HG03175 (cell line): ENCODE measurements at regions not wholly inside any gene's neighbourhood (a gene's known extent, or its start where the extent isn't known, plus 50 kb on each side); places are given as distances from the start of the nearest gene placed in this dataset.

Source experiments
- ATAC-seq: cut with Tn5 transposase; IDR thresholded peaks from one replicate; pipeline ENCODE4 v1.9.1; 2021; ENCODE audit warnings: mild to moderate bottlenecking, moderate library complexity; ENCODE audit not compliant: unreplicated experiment

DNA sequence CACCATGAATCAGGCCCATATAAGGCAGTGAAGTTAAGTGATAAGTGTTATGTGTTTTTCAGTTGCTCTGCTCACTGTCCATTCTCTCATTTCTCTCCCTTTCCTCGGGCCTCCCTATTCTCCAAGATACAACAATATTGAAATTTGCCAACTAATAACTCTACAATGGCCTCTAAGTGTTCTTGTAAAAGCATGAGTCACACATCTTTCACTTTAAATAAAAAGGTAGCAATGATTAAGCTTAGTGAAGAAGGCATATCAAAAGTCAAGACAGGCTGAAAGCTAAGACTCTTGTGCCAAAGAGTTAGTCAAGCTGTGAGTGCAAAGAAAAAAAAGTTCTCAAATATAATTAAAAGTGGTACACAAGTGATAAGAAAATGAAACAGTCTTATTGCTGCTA is 675.4 kb downstream of the OTOL1 start:
- ATAC-seq = no peak

DNA sequence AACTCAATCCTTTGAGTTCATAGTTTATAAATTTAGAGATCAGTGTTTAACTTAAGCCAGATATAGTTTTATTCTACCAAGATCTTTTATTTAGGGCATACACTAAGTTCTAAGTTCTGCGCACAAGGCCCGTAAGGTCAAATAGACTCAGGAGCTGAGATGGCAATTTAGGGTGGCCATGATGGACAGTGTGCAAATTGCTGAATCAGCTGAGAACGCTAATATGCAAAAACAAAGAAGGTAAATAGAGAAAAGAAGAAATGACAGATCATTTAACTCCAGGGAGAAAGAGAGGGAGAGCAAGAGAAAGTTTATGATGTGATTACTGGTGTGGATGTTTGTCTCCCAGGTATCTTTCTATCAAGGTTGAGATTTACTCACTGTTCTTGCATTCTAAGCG is 678.5 kb downstream of the OTOL1 start:
- ATAC-seq = no peak

DNA sequence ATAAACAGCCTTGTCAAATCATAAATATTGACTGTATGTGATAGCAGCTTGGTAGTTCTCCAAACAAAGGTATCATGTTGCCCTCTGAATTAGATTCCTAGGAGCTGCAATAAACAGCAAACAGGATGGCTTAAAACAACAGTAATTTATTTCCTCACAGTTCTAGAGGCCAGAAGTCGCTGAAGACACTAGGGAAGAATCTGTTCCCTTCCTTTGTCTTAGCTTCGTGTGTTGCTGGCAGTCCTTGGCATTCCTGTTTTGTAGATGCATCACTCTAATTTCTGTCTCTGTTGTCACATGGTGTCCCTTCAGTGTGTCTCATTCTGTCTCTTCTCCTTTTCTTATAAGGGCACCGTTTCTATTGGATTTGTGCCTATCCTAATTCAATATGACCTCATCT is 679.3 kb downstream of the OTOL1 start:
- ATAC-seq = no peak

DNA sequence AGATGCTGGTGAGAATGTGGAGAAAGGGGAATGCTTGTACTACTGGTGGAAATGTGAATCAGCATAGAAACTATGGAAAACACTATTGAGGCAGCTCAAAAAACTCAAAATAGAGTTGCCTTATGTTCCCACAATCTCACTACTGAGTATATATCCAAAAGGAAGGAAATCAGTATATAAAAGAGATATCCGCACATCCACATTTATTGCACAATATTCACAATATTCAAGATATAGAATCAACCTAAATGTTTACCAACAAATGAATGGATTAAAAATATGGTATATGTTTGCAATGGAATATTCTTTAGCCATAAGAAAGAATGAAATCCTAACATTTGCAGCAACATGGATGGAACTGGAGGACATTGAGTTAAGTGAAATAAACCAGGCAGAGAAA is 686.8 kb downstream of the OTOL1 start:
- no peak for ATAC-seq

DNA sequence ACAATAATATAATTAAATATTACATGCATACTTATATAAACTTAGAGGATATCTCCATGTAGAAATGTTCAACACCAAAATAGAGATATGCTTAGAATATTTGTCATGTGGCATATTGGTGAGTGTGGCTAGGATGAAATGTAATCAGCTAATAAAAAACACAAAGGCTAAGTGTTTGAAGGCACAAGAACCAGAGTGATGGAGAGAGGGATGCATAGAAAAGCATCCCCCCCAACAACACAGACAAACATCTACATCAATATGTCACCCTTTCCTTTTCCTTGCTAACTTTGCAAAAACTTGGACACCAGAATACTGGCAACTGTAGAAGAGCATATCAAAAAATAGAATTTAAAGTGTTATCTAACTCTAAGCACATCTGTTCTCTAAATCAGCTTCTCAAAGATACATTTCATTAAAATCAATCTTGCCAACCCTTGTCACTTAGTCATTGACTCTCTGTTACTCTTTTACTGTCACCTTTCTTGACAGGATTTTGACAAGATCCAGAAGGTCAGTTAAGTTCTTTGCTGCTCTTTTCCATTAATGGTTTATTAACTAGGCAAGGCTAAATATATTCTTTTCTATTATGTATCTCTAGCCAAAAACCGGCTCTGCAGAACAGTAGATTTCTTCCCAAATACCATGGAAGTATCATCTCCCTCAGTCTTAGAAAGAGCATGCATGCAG is 695.9 kb downstream of the OTOL1 start:
- no peak for ATAC-seq

DNA sequence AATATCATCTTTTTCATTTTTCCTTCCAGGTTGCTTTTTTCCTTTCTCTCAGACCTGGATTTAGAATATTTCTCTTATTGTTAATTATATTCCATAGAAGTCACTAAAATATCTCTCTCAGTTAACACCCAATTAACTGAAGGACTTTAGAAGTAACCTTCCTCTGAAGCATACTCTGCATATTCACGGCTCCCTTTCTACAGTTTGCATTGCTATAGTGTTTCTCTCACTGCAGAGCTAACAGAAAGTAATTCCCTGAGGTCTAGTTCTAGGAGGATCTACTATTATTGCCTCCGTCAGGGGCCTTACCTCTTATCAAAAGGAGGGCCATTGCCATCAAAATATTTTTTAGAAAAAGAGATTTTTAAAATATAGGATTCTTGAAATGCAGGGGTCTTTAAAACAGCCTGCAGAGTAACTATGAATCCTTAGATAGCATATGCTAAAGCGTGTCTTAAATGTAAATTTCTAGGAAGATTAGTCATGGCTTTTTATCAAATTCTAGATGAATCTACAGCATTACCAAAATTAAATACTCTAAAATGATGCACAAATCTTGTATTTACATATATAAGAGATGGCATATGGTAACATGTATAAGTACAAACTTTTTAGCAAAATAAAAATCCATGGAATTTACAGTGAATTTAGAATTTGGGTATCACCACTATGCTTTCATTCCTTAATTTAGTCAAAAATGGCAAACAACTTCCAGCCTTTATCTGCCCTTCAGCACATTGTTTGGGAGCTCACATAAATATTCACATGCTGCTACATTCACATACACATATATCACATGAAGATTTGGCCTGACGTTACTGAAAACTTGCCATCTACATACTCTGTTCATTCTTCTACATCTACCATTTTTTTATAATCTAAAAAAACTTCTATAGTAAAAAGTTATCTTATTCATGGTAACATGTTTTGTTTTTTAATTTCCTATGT is 696.8 kb downstream of the OTOL1 start:
- no peak for ATAC-seq

DNA sequence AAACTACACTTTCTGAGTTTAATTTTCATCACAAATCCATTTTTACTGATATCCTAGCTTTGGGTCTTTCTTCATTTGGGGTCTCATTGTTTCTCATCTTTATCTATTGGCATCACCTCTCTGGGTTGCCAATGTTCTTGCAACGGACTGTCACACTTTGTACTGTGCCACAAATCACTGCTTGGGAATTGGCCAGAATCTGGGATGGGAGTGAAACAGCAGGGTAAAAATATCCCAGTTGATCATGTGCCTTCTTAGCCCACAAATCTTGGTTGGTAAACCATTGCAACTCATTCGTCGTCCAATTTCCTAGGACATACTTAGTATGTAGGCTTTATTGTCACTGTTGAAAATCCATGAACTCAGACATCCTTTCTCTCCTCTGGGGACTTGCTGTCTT is 698.5 kb downstream of the OTOL1 start:
- no peak for ATAC-seq

DNA sequence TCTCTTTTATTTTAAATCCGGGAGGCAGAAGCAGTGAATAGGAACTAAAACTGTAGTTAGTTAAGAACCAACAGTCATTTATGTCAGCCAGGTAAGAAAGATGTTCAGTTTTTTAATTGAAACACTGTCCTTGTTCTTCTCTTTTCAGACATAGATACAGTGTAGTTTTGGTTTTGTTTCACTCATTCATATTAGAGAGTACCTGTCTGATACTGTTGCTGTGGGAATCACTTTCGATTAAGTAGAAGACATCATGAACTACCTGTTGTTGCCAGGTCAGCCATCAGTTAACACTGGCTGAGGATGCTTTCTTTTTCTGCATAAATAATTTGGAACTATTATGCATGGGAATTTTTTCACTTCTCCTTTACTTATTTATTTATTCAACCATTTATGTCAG is 700.4 kb downstream of the OTOL1 start:
- ATAC-seq = peak; percentile 48

DNA sequence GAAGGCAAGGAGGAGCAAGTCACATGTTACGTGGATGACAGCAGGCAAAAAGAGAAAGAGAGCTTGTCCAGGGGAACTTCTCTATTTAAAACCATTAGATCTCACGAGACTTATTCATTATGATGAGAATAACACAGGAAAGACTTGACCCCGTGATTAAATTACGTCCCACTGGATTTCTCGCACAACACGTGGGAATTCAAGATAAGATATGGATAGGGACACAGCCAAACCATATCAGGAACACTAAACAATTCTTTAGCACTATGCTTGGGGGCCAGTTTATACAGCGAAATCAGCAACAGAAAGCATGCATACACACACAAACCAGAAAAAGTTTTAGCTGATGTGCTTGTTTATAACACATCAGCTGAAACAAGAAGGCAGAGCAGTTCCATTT is 704.2 kb downstream of the OTOL1 start:
- no peak for ATAC-seq

DNA sequence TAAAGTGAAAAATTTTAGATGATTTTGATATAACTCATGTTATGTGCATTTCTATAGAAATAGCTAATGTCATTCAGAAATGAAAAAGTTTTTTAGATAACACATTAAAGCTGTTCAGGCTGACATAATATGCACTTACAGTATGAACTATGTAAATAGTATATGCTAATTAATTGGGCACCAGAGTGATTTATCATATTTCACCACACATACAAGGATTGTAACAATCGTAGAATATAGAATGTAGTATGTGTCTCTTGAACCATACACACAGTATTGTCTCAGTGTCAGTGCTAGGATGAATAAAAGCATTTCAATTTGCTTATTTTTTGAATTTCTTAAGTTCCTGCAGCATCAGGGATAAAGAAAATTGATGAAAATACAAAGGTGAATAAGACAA is 710.0 kb downstream of the OTOL1 start:
- ATAC-seq = no peak

DNA sequence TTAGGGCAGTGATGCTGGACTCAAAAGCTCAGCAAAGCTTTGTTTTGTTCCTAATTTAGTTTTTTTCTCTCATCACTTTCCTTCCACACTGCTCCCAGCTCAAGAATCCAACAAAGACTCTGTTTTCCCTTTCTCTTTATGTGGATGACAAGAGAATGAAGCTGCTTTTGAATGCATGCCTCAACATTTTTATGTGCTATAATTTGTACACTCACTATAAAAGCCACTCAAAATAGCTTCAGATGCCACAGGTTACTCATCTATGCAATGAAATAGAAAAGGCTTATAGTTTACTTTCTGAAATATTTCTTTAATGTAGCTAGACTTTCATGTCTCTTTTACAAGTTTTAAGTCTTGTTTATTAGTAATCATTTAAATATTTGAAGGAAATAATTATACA is 714.9 kb downstream of the OTOL1 start:
- no peak for ATAC-seq

DNA sequence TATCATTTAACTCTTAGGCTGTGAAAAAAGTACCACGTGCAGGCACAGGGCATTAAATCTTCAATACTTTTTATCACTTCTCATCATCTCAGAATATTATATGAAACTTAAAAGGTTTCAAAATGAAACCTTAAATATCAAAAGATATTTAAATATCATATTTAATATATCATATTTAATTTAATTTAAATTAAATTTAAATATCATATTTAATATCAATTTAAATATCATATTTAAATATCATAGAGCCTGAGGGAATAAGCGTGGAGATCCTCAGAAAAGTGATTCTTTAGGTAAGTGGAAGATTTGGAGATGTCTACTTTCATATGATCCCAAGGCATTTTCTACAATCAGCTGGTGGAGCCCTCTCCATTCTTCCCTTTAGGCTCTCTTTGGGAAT is 716.6 kb downstream of the OTOL1 start:
- no peak for ATAC-seq

DNA sequence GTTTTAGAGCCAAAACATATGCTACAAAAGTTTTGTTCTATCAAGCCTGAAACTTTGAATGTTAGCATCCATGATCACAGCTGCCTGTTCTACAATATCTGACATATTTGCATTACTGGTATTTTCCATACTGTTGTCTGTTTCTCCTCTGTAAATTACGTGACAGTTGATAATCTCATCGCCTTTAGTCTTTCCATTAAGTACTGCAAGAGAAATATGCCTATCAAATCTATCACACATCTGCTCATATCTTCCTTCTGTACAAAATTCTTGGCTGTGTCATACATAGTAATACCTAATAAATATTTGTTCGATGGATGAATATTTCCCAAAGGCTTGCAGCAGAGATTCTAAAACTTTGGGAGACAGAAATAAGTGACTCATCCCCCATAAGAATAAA is 717.3 kb downstream of the OTOL1 start:
- ATAC-seq = no peak

DNA sequence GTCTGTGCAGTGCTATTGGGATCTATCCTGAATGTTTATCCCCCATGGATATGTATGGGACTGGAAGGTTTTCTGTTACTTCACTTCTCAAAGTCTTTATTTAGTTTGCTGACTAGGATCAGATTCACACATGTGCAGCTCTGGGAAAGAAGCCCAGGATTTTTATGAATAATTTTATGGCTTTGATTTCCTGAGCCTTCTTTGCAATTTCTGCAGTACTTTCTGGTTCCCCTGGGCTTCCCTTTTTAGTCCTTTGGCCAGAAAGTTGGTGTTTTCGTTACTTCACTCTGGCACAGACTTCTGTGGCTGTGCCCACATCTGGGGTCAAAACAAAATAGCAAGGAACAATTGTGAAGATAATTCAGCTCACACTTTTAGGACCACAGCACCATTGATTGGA is 721.0 kb downstream of the OTOL1 start:
- ATAC-seq = no peak

DNA sequence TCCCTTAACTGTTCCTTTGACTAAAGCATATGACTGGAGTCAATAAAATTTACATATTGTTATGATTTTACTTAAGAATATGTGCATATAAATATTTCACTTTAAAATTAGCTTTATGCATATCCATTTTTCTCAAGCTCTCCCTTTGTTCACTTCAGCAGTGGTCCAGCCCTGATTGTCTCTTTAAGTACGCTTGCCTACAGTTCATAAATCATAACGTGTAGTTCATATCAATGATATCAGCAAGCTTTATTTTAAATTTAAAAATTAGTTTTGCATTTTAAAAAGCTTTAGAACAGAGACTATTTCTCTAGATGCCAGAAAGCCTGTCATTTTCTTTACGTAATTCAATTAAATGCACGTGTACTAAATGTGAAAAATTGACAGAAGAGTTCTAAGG is 721.9 kb downstream of the OTOL1 start:
- no peak for ATAC-seq

DNA sequence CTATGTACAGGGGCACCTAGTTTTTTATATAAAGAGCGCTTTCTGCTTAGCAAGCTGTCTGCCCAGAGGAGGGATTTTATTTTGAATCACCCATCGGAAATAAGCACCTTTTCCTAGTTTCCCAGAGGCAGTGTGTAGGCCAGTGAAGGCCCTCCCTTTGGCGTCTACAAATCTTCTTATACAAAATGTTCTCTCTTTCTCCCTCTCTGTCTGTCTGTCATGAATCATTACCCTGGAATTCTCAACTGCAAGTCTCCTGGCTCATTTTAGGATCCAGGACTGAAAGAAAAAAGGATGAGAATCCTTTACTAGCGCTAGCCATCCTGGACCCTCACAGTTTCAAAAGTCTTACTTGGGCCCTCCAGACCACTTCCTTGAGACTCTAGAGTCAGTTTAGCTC is 728.1 kb downstream of the OTOL1 start:
- ATAC-seq = no peak

DNA sequence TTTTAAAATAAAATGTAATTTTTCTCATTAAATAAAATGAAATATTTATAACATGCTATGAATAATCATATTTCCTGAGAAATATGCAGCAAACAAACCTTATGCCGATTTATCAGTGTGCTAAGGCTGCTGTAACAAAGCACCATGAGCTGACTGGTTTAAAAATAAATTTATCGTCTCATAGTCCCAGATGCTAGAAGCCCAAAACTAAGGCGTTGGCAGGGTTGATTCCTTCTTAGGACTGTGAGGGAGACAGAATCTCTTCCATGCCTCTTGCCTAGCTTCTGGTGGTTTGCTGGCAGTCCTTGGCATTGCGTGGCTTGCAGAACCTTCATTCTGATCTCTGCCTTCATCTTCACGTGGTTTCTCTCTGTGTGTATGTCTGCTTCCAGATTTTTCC is 740.3 kb downstream of the OTOL1 start:
- no peak for ATAC-seq

DNA sequence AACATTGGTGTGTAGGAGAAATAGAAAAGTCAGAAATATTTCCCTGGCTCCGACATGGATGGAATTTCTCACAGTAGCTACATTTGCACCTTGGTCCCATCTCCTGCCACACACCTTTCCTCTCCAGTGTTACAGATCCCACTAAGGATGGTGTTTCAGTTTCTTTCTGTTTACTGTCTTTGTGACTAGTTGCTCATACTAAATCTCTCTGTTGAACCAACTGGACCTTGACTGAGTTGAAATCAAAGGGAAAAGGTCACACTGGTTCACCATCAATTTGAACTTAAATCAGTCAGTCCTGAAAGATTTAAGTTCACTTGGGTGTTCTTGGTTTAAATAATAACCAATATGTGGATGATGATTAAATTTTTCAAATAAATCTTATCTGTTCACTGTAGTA is 754.2 kb downstream of the OTOL1 start:
- ATAC-seq = no peak

DNA sequence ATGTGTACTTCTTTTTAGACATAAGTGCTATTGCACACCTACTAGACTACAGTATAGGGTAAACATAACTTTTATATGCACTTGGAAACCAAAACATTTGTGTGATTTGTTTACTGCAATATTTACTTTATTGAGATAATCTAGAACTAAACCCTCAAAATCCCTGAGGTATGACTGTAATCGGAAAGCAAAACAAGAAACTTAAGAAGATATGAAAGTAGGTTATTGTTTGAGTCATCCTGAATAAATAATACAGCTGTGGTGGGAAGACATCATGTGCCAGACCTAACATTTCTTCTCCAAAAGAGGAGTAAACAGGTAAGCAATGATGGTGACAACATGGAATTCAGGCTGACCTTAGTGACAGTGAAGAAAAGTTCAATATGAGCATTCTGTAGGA is 765.5 kb downstream of the OTOL1 start:
- ATAC-seq = no peak

DNA sequence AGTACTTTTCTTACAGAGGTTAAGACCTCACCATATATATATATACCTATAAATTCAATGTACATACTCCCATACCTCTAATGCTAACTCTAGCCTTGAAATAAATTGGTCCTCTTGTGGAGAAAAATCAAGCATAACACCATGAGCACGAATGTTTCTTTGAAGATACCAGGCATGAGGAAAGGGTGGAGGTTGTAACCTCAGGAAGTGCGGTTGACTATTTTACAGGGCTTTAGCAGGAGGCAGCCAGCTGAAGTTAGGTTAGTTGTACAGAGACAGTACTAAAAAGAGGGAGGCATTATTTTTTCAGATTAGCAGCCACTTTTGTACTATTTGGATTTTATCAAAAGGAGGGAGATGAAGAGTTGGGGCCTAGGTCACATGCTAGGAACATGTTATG is 767.0 kb downstream of the OTOL1 start:
- ATAC-seq = no peak

DNA sequence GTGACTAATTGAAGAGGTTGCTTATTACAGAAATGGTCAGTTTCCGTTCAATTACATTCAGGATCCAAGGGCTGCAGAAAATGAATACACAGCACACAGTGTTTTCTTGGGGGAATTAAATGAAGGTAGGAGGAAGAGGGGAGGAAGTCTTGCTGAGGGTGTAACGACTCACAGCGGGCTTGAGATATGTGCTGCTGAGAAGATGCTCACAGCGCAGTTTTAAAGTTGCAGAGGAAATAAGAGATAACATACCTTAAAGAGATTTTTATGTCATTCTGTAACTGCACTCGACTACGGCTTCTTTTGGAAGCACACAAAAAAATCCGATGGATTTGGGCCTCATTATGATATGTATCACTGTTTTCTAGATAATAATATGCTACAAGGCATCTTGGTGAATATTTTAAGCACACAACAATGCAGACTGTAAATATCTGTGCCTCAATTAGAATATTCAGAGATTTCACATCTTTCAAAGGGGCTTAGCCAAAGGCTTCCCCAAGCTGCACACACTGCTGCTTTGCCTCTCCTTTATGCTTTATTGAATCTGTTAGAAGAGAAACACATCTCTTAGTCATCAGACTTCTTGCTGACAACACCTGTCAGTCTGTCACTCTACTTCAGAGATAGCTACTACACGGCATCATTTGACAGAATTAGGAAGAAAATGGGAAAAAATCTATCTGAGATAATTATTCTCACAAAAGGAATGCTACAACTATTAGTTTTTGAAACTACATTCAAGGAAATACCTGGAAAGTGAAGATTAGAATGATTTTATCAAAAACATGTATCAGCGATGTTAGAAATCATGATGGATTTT is 773.2 kb downstream of the OTOL1 start:
- no peak for ATAC-seq

DNA sequence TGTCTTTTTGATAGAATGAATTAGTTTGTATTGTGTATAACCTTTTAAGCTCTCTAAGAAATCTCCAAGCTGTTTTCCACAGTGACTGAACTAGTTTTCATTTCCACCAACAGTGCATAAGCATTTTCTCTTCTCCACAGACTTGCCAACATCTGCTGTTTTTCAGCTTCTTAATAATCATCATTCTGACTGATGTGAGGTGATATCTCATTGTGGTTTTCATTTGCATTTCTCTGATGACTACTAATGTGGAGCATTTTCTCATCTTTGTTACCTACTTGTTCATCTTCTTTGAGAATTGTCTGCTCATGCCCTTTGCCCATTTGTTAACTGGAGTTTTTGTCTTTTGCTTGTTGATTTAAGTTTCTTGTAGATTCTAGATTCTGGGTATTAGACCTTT is 777.5 kb downstream of the OTOL1 start:
- no peak for ATAC-seq
